HG02759 (cell line): ENCODE measurements at regions not wholly inside any gene's neighbourhood (a gene's known extent, or its start where the extent isn't known, plus 50 kb on each side); places are given as distances from the start of the nearest gene placed in this dataset.

Experiments
- ATAC-seq: cut with Tn5 transposase; IDR thresholded peaks from one replicate; pipeline ENCODE4 v1.9.1; 2021; ENCODE audit warnings: mild to moderate bottlenecking, moderate library complexity; ENCODE audit not compliant: unreplicated experiment

DNA sequence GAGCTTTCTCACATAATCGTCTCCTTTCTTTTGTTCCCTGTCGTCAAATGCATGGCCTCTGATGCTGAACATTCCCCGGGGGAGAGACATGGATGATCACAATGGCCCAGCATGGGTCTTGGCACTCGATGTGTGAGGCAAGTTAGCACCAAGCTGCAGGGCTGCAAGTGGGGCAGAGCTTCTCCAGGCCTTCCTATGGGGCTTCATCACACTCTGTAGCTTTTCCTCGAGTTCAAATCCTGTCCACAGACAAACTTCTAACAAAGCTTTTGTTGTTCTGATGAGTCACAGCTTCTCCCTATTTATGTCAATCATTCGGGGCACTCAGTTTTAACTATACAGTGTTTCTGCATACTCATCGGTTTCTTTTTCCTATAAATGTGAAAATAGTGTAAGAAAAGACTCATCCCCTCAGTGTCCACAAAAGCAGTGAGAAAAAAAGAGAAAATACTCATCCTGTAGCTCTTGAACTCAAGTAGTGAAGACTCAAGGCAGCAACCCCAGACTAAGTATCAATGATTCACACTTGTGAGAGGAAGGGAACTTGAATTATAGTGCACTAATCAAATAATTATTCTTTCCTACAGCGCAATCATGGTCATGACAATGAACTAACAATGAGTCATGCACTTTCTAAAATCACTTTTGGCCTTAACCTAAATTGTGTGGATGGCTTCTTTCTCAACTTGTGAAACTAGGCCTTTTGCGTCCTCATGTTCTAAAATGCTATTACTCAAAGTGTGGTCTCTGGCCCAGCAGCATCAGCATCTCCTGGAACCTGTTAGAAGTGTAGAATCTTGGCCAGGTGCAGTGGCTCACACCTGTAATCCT is 68.4 kb upstream of the NOX3 start:
- ATAC-seq: no peak

DNA sequence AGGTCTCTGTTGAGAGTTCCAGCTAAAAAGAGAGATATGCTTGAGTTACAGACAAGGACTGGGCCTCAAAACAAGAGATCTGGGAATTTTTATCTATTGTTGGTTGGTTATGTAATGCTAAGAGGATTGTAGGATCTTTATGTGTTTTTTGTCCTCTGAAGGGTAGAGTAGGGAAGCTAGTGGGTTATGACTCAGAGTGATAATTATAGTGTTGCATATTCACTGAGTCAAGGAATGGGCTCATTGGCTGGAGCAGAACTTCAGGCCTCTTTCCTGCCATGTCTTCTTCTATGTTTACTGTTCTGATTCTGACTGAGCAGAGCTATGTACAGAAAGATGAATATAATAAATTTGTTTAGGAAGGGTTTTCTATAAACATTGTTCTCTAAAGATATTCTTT is 66.1 kb upstream of the NOX3 start:
- ATAC-seq: no peak

GRCh38 chr6:155520078-155520477 is 64.4 kb upstream of the NOX3 start:
- ATAC-seq: no peak

DNA sequence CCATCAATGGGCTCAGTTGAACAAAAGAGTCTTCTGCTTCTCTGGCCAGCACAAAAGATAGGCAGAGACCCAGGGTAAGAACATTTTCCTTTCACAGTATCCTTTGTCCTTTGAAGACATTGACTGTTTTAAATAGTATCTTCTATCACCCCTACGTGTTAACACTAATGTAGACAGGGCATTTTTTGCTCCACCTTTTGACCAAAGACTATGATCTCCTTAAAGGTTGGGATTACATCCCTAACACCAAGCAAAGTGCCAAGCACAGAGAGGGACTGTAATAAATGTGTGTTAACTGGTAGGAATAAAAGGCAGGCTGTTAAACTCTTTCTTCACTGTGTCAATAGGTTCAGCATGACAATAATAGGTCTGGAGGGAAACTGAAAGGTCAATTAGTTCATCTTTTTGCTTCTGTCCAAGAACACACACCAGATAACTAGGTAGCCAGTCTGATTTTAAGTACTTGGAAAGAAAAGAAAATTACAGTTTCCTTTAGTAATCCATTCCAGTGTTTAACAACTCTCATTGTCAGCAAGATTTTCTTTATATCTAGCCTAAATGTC is 63.6 kb upstream of the NOX3 start:
- no peak for ATAC-seq

DNA sequence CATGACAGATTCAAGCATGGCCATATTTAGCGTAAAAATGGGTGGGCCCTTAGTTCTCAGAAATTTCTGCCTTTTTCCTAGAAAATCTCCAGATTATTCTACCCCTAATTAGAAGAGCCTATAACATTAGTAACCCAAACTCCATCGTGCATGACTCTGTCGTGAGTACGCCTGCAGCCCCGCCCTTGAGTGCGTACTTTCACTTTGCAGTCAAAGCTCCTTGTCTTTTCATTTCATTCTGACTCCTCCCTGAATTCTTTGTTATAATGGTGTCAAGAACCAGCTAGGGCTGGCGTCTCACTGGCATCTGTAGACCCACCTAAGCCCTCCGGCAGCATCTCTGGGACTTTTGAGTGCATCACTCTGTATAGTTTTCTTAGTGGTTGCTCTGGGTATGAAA is 61.7 kb upstream of the NOX3 start:
- ATAC-seq: no peak

GRCh38 chr6:155510879-155511278 is 55.2 kb upstream of the NOX3 start:
- ATAC-seq: peak; percentile 64

GRCh38 chr6:155509743-155510475 is 54.3 kb upstream of the NOX3 start:
- no peak for ATAC-seq

- ATAC-seq: no peak
These were observed 50.0 kb upstream of the NOX3 start for GRCh38 chr6:155505608-155505989.
